Activated CD4-positive, alpha-beta T cell treated with anti-CD3 and anti-CD28 coated beads for 36 hours (primary cell): ENCODE measurements at regions not wholly inside any gene's neighbourhood (a gene's known extent, or its start where the extent isn't known, plus 50 kb on each side); places are given as distances from the start of the nearest gene placed in this dataset.

Experiments
- ATAC-seq: fragments of 200-7000 bp; cut with Tn5 transposase; one replicate; pipeline ENCODE4 v1.10.0; 2021; ENCODE audit warnings: mild to moderate bottlenecking, moderate library complexity
- CTCF ChIA-PET: fragments of 350-600 bp; sonication (Branson Sonifier 250); formaldehyde crosslinking; loops from one replicate; lab custom pipeline; 2021; ENCODE audit warnings: antibody characterized with exemption; lab: Charles Lee
- POLR2A ChIA-PET: fragments of 350-600 bp; sonication (Branson Sonifier 250); formaldehyde crosslinking; loops from one replicate; lab custom pipeline; 2021; ENCODE audit warnings: antibody characterized with exemption, inconsistent platforms; lab: Charles Lee
- DNase-seq: peaks from one replicate; pipeline ENCODE4 v3.0.0-alpha.2; 2020
- H3K27ac Mint-ChIP-seq: one replicate; pipeline ENCODE4 v1.8.0; 2021; ENCODE audit warnings: mixed read lengths
- H3K27me3 Mint-ChIP-seq: one replicate; pipeline ENCODE4 v1.8.0; 2021; ENCODE audit warnings: mixed read lengths
- H3K36me3 Mint-ChIP-seq: one replicate; pipeline ENCODE4 v1.8.0; 2021; ENCODE audit warnings: low read depth, mixed read lengths
- H3K4me1 Mint-ChIP-seq: one replicate; pipeline ENCODE4 v1.8.0; 2021; ENCODE audit warnings: mixed read lengths
- H3K4me3 Mint-ChIP-seq: one replicate; pipeline ENCODE4 v1.8.0; 2021; ENCODE audit warnings: mild to moderate bottlenecking, moderate library complexity, mixed read lengths
- H3K9me3 Mint-ChIP-seq: one replicate; pipeline ENCODE4 v1.8.0; 2021; ENCODE audit warnings: low read depth, mixed read lengths
- intact Hi-C, 2 experiments: fragments of 100-400 bp; cut with DNase I in 1 of 2; cut with micrococcal nuclease in 1 of 2; formaldehyde crosslinking; loops; one replicate each; pipeline versions ENCODE4 v1.14.2 to v1.15.1; 2022 to 2024; cut with DNase I, micrococcal nuclease

GRCh38 chr13:62331384-62331783 is 915.7 kb upstream of the PCDH20 start:
- Mint-ChIP-seq H3K27ac (no peak overlapping the region), H3K9me3 (peaks cover 4% of the 10 kb centered on the region), H3K4me1 (no peaks in the 10 kb centered on the region), H3K4me3 (no peak overlapping the region), H3K36me3 (no peaks in the 10 kb centered on the region), H3K27me3 (no peaks in the 10 kb centered on the region)
- no peak for DNase-seq
- CTCF ChIA-PET, result no interaction called here
- intact Hi-C loops, result no loop called here
- POLR2A ChIA-PET, result no interaction called here
- no peak for ATAC-seq

- POLR2A ChIA-PET, result no interaction called here
- no peaks in the 10 kb centered on the region for H3K27me3 Mint-ChIP-seq
- H3K4me3 Mint-ChIP-seq, result no peak overlapping the region
- H3K36me3 Mint-ChIP-seq, result no peaks in the 10 kb centered on the region
- ATAC-seq, result no peak
- H3K4me1 Mint-ChIP-seq, result no peaks in the 10 kb centered on the region
- CTCF ChIA-PET, result no interaction called here
- intact Hi-C loops, result no loop called here
- DNase-seq, result no peak
- no peak overlapping the region for H3K27ac Mint-ChIP-seq
- H3K9me3 Mint-ChIP-seq, result peaks cover 2% of the 10 kb centered on the region
Observed at GRCh38 chr13:62327367-62327766, 911.7 kb upstream of the PCDH20 start.

GRCh38 chr13:62324842-62325241 is 909.2 kb upstream of the PCDH20 start:
- no peaks in the 10 kb centered on the region for H3K4me1 Mint-ChIP-seq
- no peaks in the 10 kb centered on the region for H3K36me3 Mint-ChIP-seq
- H3K9me3 Mint-ChIP-seq, result no peaks in the 10 kb centered on the region
- DNase-seq (no peak), ATAC-seq (no peak)
- intact Hi-C loops, result no loop called here
- no peak overlapping the region for H3K27ac Mint-ChIP-seq
- no peaks in the 10 kb centered on the region for H3K27me3 Mint-ChIP-seq
- H3K4me3 Mint-ChIP-seq, result no peak overlapping the region
- CTCF ChIA-PET, result interaction anchor here (0.9 kb wide), 1 partner anchor 9 kb away, joined by 3 read pairs; no protein-coding TSS in a partner anchor
- POLR2A ChIA-PET, result no interaction called here

- ATAC-seq (no peak), DNase-seq (no peak)
- Mint-ChIP-seq H3K27ac (no peak overlapping the region), H3K27me3 (no peaks in the 10 kb centered on the region), H3K9me3 (no peaks in the 10 kb centered on the region), H3K36me3 (no peaks in the 10 kb centered on the region), H3K4me1 (no peaks in the 10 kb centered on the region), H3K4me3 (no peak overlapping the region)
- ChIA-PET CTCF (no interaction called here), POLR2A (no interaction called here)
- intact Hi-C loops, result no loop called here
Observed at GRCh38 chr13:62321895-62322294, 906.2 kb upstream of the PCDH20 start.

- no peaks in the 10 kb centered on the region for H3K4me1 Mint-ChIP-seq
Observed at GRCh38 chr13:62321139-62321538, 905.5 kb upstream of the PCDH20 start.

GRCh38 chr13:62320129-62321108 is 904.8 kb upstream of the PCDH20 start:
- H3K9me3 Mint-ChIP-seq, result no peaks in the 10 kb centered on the region
- H3K4me1 Mint-ChIP-seq, result no peaks in the 10 kb centered on the region
- DNase-seq (no peak), ATAC-seq (no peak)
- intact Hi-C loops, result no loop called here
- H3K4me3 Mint-ChIP-seq, result no peak overlapping the region
- no peaks in the 10 kb centered on the region for H3K27me3 Mint-ChIP-seq
- CTCF ChIA-PET, result no interaction called here
- no peak overlapping the region for H3K27ac Mint-ChIP-seq
- H3K36me3 Mint-ChIP-seq, result no peaks in the 10 kb centered on the region
- POLR2A ChIA-PET, result no interaction called here

More at GRCh38 chr13:62321139-62321538, 905.5 kb upstream of the PCDH20 start:
- POLR2A ChIA-PET, result no interaction called here
- CTCF ChIA-PET, result no interaction called here
- H3K27ac Mint-ChIP-seq, result no peak overlapping the region
- H3K9me3 Mint-ChIP-seq, result no peaks in the 10 kb centered on the region
- no peak overlapping the region for H3K4me3 Mint-ChIP-seq
- no peaks in the 10 kb centered on the region for H3K36me3 Mint-ChIP-seq
- ATAC-seq (no peak), DNase-seq (no peak)
- no peaks in the 10 kb centered on the region for H3K27me3 Mint-ChIP-seq
- intact Hi-C loops, result no loop called here

GRCh38 chr13:62309904-62310303 is 894.3 kb upstream of the PCDH20 start:
- DNase-seq (no peak), ATAC-seq (no peak)
- POLR2A ChIA-PET, result no interaction called here
- H3K36me3 Mint-ChIP-seq, result no peaks in the 10 kb centered on the region
- CTCF ChIA-PET, result no interaction called here
- intact Hi-C loops, result no loop called here
- no peaks in the 10 kb centered on the region for H3K4me1 Mint-ChIP-seq
- H3K4me3 Mint-ChIP-seq, result no peak overlapping the region
- H3K27ac Mint-ChIP-seq, result no peak overlapping the region
- H3K9me3 Mint-ChIP-seq, result peaks cover 2% of the 10 kb centered on the region
- no peaks in the 10 kb centered on the region for H3K27me3 Mint-ChIP-seq

- ChIA-PET CTCF (no interaction called here), POLR2A (no interaction called here)
- Mint-ChIP-seq H3K36me3 (no peaks in the 10 kb centered on the region), H3K4me1 (no peaks in the 10 kb centered on the region), H3K4me3 (no peak overlapping the region), H3K27me3 (no peaks in the 10 kb centered on the region), H3K27ac (no peak overlapping the region), H3K9me3 (peaks cover 5% of the 10 kb centered on the region)
- no peak for ATAC-seq
- no peak for DNase-seq
- intact Hi-C loops, result no loop called here
Observed at GRCh38 chr13:62305756-62306155, 890.1 kb upstream of the PCDH20 start.

GRCh38 chr13:62302341-62302740 is 886.7 kb upstream of the PCDH20 start:
- peaks cover 5% of the 10 kb centered on the region for H3K9me3 Mint-ChIP-seq
- intact Hi-C loops, result no loop called here
- H3K36me3 Mint-ChIP-seq, result no peaks in the 10 kb centered on the region
- ChIA-PET POLR2A (no interaction called here), CTCF (no interaction called here)
- H3K27me3 Mint-ChIP-seq, result no peaks in the 10 kb centered on the region
- no peak overlapping the region for H3K4me3 Mint-ChIP-seq
- ATAC-seq (no peak), DNase-seq (no peak)
- no peaks in the 10 kb centered on the region for H3K4me1 Mint-ChIP-seq
- H3K27ac Mint-ChIP-seq, result no peak overlapping the region

- H3K4me1 Mint-ChIP-seq, result no peaks in the 10 kb centered on the region
- POLR2A ChIA-PET, result no interaction called here
- CTCF ChIA-PET, result no interaction called here
- no peaks in the 10 kb centered on the region for H3K27me3 Mint-ChIP-seq
- DNase-seq, result no peak
- H3K27ac Mint-ChIP-seq, result no peak overlapping the region
- no peak overlapping the region for H3K4me3 Mint-ChIP-seq
- H3K36me3 Mint-ChIP-seq, result no peaks in the 10 kb centered on the region
- H3K9me3 Mint-ChIP-seq, result peaks cover 3% of the 10 kb centered on the region
- intact Hi-C loops, result no loop called here
- ATAC-seq, result no peak
Observed at GRCh38 chr13:62299988-62300387, 884.3 kb upstream of the PCDH20 start.

GRCh38 chr13:62296812-62297211 is 881.2 kb upstream of the PCDH20 start:
- H3K4me3 Mint-ChIP-seq, result no peak overlapping the region
- ChIA-PET POLR2A (no interaction called here), CTCF (no interaction called here)
- no peaks in the 10 kb centered on the region for H3K36me3 Mint-ChIP-seq
- ATAC-seq (no peak), DNase-seq (no peak)
- no peak overlapping the region for H3K27ac Mint-ChIP-seq
- H3K9me3 Mint-ChIP-seq, result peaks cover 2% of the 10 kb centered on the region
- intact Hi-C loops, result no loop called here
- H3K27me3 Mint-ChIP-seq, result no peaks in the 10 kb centered on the region
- H3K4me1 Mint-ChIP-seq, result no peaks in the 10 kb centered on the region

- Mint-ChIP-seq H3K27ac (no peak overlapping the region), H3K27me3 (no peaks in the 10 kb centered on the region), H3K4me3 (no peak overlapping the region), H3K36me3 (no peaks in the 10 kb centered on the region), H3K9me3 (peaks cover 7% of the 10 kb centered on the region), H3K4me1 (no peaks in the 10 kb centered on the region)
- ChIA-PET POLR2A (no interaction called here), CTCF (no interaction called here)
- DNase-seq (no peak), ATAC-seq (no peak)
- intact Hi-C loops, result no loop called here
Observed at GRCh38 chr13:62294244-62294643, 878.6 kb upstream of the PCDH20 start.
